IPS DF 6.9 (cell line): ENCODE measurements at regions not wholly inside any gene's neighbourhood (a gene's known extent, or its start where the extent isn't known, plus 50 kb on each side); places are given as distances from the start of the nearest gene placed in this dataset.

ENCODE experiments used
- DNase-seq: peaks from one replicate; pipeline ENCODE4 v3.0.0-alpha.2; 2013; ENCODE audit warnings: low read depth, low spot score
- H3K27ac ChIP-seq: one replicate; pipeline ENCODE4 v1.5.1; 2013; ENCODE audit warnings: low read length, control low read depth
- H3K27me3 ChIP-seq: 2 replicates; pipeline ENCODE4 v1.6.1; 2013; ENCODE audit warnings: mild to moderate bottlenecking, low read length; ENCODE audit not compliant: control insufficient read depth, insufficient read depth
- H3K36me3 ChIP-seq: 2 replicates; pipeline ENCODE4 v1.6.1; 2013; ENCODE audit warnings: low read length; ENCODE audit not compliant: control insufficient read depth, insufficient read depth
- H3K4me1 ChIP-seq: 2 replicates; pipeline ENCODE4 v1.6.1; 2013; ENCODE audit warnings: low read length; ENCODE audit not compliant: control insufficient read depth, insufficient read depth
- H3K4me3 ChIP-seq: 2 replicates; pipeline ENCODE4 v1.5.1; 2013; ENCODE audit warnings: mild to moderate bottlenecking, low read length
- H3K9me3 ChIP-seq: 2 replicates; pipeline ENCODE4 v1.6.1; 2013; ENCODE audit warnings: low read length, inconsistent platforms; ENCODE audit not compliant: control insufficient read depth, insufficient read depth
- WGBS: extraction: QIAGEN DNeasy Blood & Tissue Kit; methylation state at CpG from one replicate; pipeline ENCODE4 v1.1.7; 2013; ENCODE audit warnings: mixed read lengths, missing lambda C conversion rate; ENCODE audit not compliant: insufficient read length, insufficient coverage; 5-methylcytosine and 5-hydroxymethylcytosine counted together

- H3K4me1 ChIP-seq = no peaks in the 10 kb centered on the region
- H3K36me3 ChIP-seq = no peaks in the 10 kb centered on the region
- no peaks in the 10 kb centered on the region for H3K9me3 ChIP-seq
- no peak overlapping the region for H3K27ac ChIP-seq
- no CpG with 5 or more reads among the region's 3 CpGs for WGBS
- DNase-seq = no peak
- H3K4me3 ChIP-seq = no peak overlapping the region
- H3K27me3 ChIP-seq = no peaks in the 10 kb centered on the region
Observed at GRCh38 chr13:88329066-88329465, 657.9 kb downstream of the SLITRK5 start.

GRCh38 chr13:88339271-88339741 is 668.1 kb downstream of the SLITRK5 start:
- no peaks in the 10 kb centered on the region for H3K27me3 ChIP-seq
- WGBS = no CpG with 5 or more reads among the region's 8 CpGs
- DNase-seq = no peak
- no peak overlapping the region for H3K4me3 ChIP-seq
- no peaks in the 10 kb centered on the region for H3K36me3 ChIP-seq
- no peaks in the 10 kb centered on the region for H3K9me3 ChIP-seq
- no peaks in the 10 kb centered on the region for H3K4me1 ChIP-seq
- H3K27ac ChIP-seq = no peak overlapping the region

- Histone ChIP-seq H3K4me1 (no peaks in the 10 kb centered on the region), H3K27me3 (no peaks in the 10 kb centered on the region), H3K27ac (no peak overlapping the region), H3K9me3 (no peaks in the 10 kb centered on the region), H3K36me3 (no peaks in the 10 kb centered on the region), H3K4me3 (no peak overlapping the region)
- DNase-seq = no peak
- no CpG with 5 or more reads among the region's 59 CpGs for WGBS
Observed at GRCh38 chr13:88345171-88345847, 674.1 kb downstream of the SLITRK5 start.

GRCh38 chr13:88360761-88361160 is 689.6 kb downstream of the SLITRK5 start:
- no peaks in the 10 kb centered on the region for H3K36me3 ChIP-seq
- H3K4me3 ChIP-seq = no peak overlapping the region
- H3K27ac ChIP-seq = no peak overlapping the region
- no peaks in the 10 kb centered on the region for H3K27me3 ChIP-seq
- WGBS = no CpG with 5 or more reads among the region's 2 CpGs
- no peak for DNase-seq
- H3K9me3 ChIP-seq = no peaks in the 10 kb centered on the region
- H3K4me1 ChIP-seq = no peaks in the 10 kb centered on the region

GRCh38 chr13:88369866-88370265 is 698.7 kb downstream of the SLITRK5 start:
- no peaks in the 10 kb centered on the region; the same call in 1 of the 2 replicates for H3K36me3 ChIP-seq
- no peaks in the 10 kb centered on the region for H3K4me1 ChIP-seq
- no peaks in the 10 kb centered on the region for H3K27me3 ChIP-seq
- H3K4me3 ChIP-seq = no peak overlapping the region
- H3K27ac ChIP-seq = no peak overlapping the region
- no peak for DNase-seq
- H3K9me3 ChIP-seq = no peaks in the 10 kb centered on the region; the same call in 1 of the 2 replicates

GRCh38 chr13:88376760-88377388 is 705.7 kb downstream of the SLITRK5 start:
- no peak overlapping the region for H3K4me3 ChIP-seq

GRCh38 chr13:88377852-88378251 is 706.7 kb downstream of the SLITRK5 start:
- Histone ChIP-seq H3K4me3 (no peak overlapping the region), H3K36me3 (no peaks in the 10 kb centered on the region; the same call in 1 of the 2 replicates), H3K27me3 (no peaks in the 10 kb centered on the region), H3K9me3 (no peaks in the 10 kb centered on the region; the same call in 1 of the 2 replicates), H3K27ac (no peak overlapping the region), H3K4me1 (no peaks in the 10 kb centered on the region)
- no peak for DNase-seq
- WGBS = no CpG with 5 or more reads among the region's 2 CpGs

More at GRCh38 chr13:88376760-88377388, 705.7 kb downstream of the SLITRK5 start:
- Histone ChIP-seq H3K27ac (no peak overlapping the region), H3K9me3 (no peaks in the 10 kb centered on the region; the same call in 1 of the 2 replicates), H3K36me3 (no peaks in the 10 kb centered on the region; the same call in 1 of the 2 replicates), H3K27me3 (no peaks in the 10 kb centered on the region), H3K4me1 (no peaks in the 10 kb centered on the region)
- DNase-seq = no peak
- WGBS = no CpG with 5 or more reads among the region's 2 CpGs

GRCh38 chr13:88384542-88384941 is 713.4 kb downstream of the SLITRK5 start:
- H3K4me3 ChIP-seq = no peak overlapping the region

GRCh38 chr13:88395804-88396203 is 724.6 kb downstream of the SLITRK5 start:
- H3K4me3 ChIP-seq = no peak overlapping the region
- no peak for DNase-seq
- H3K4me1 ChIP-seq = no peaks in the 10 kb centered on the region

More at GRCh38 chr13:88384542-88384941, 713.4 kb downstream of the SLITRK5 start:
- Histone ChIP-seq H3K27ac (no peak overlapping the region), H3K36me3 (no peaks in the 10 kb centered on the region), H3K9me3 (no peaks in the 10 kb centered on the region), H3K27me3 (no peaks in the 10 kb centered on the region), H3K4me1 (no peaks in the 10 kb centered on the region)
- no peak for DNase-seq

GRCh38 chr13:88411696-88412095 is 740.5 kb downstream of the SLITRK5 start:
- H3K36me3 ChIP-seq = no peaks in the 10 kb centered on the region
- no peaks in the 10 kb centered on the region for H3K27me3 ChIP-seq
- H3K4me1 ChIP-seq = no peaks in the 10 kb centered on the region
- WGBS = 100% methylated on average over 1 of the region's 2 CpGs
- no peak overlapping the region for H3K4me3 ChIP-seq
- DNase-seq = no peak
- no peaks in the 10 kb centered on the region for H3K9me3 ChIP-seq
- H3K27ac ChIP-seq = no peak overlapping the region

More at GRCh38 chr13:88395804-88396203, 724.6 kb downstream of the SLITRK5 start:
- Histone ChIP-seq H3K27ac (no peak overlapping the region), H3K9me3 (no peaks in the 10 kb centered on the region), H3K36me3 (no peaks in the 10 kb centered on the region), H3K27me3 (no peaks in the 10 kb centered on the region)

GRCh38 chr13:88417801-88418200 is 746.6 kb downstream of the SLITRK5 start:
- WGBS = no CpG with 5 or more reads among the region's 1 CpG
- H3K36me3 ChIP-seq = no peaks in the 10 kb centered on the region
- H3K27ac ChIP-seq = no peak overlapping the region
- H3K27me3 ChIP-seq = no peaks in the 10 kb centered on the region
- DNase-seq = no peak
- no peaks in the 10 kb centered on the region for H3K4me1 ChIP-seq
- H3K4me3 ChIP-seq = no peak overlapping the region
- H3K9me3 ChIP-seq = no peaks in the 10 kb centered on the region
